Hematopoietic multipotent progenitor cell treated with erythropoietin and hydrocortisone succinate and interleukin-3 and kit ligand, for 6 days (in vitro differentiated cells): ENCODE measurements at regions not wholly inside any gene's neighbourhood (a gene's known extent, or its start where the extent isn't known, plus 50 kb on each side); places are given as distances from the start of the nearest gene placed in this dataset.

ENCODE experiments used
- DNase-seq: peaks from one replicate; pipeline ENCODE4 v3.0.0-alpha.2; 2015

GRCh38 chr11:27187848-27188621 is 147.4 kb downstream of the BBOX1 start:
- DNase-seq, result peak; percentile 32

- DNase-seq, result no peak
Measured at GRCh38 chr11:27187075-27187847, 146.6 kb downstream of the BBOX1 start.

- DNase-seq, result no peak
Measured at GRCh38 chr11:27186580-27186979, 146.0 kb downstream of the BBOX1 start.

GRCh38 chr11:27184458-27185312 is 144.1 kb downstream of the BBOX1 start:
- DNase-seq, result no peak

GRCh38 chr11:27183672-27184457 is 143.2 kb downstream of the BBOX1 start:
- peak; percentile 81 for DNase-seq

GRCh38 chr11:27179334-27179733 is 138.7 kb downstream of the BBOX1 start:
- DNase-seq, result no peak

GRCh38 chr11:27178859-27179258 is 138.2 kb downstream of the BBOX1 start:
- no peak for DNase-seq
